ENCODE measurements at regions not wholly inside any gene's neighbourhood (a gene's known extent, or its start where the extent isn't known, plus 50 kb on each side); places are given as distances from the start of the nearest gene placed in this dataset.
A peak's percentile ranks its signal among the peaks of the same experiment; 100 is the strongest.

GRCh38 chr18:6521803-6522418 lies 107.2 kb upstream of the L3MBTL4 start:
- Histone ChIP-seq H3K4me2 (ENCODE audit: low read depth, low read length, poor library complexity, severe bottlenecking) (no peak overlapping the region), H3K9me3 (ENCODE audit: insufficient read depth, low read depth, low read length) (no peaks in the 10 kb centered on the region), H2AFZ (ENCODE audit: low read length) (no peak overlapping the region), H3K36me3 (ENCODE audit: insufficient read depth, low read length) (no peaks in the 10 kb centered on the region), H3K79me2 (ENCODE audit: insufficient read depth, low read length) (no peaks in the 10 kb centered on the region), H3F3A (ENCODE audit: low read depth) (no peaks in the 10 kb centered on the region), H3K27me3 (ENCODE audit: insufficient read depth, low read length, poor library complexity, severe bottlenecking) (no peaks in the 10 kb centered on the region), H3K9me2 (replicated peaks; ENCODE audit: low read depth, low read length) (no peaks in the 10 kb centered on the region), H3K9ac (ENCODE audit: low read depth, low read length, poor library complexity, severe bottlenecking) (no peak overlapping the region), H4K20me1 (ENCODE audit: insufficient read depth, low read length, poor library complexity, severe bottlenecking) (no peaks in the 10 kb centered on the region), H3K4me3 (ENCODE audit: low read length, poor library complexity, severe bottlenecking) (no peak overlapping the region), H3K4me1 (ENCODE audit: insufficient read depth, low read length, poor library complexity, severe bottlenecking) (no peaks in the 10 kb centered on the region)
- TF ChIP-seq EZH2phosphoT487 (IDR thresholded peaks at IDR 0.05; ENCODE audit: borderline replicate concordance) (no peak), CTCF (conservative IDR thresholded peaks at IDR 0.05; ENCODE audit: low read length) (peak; percentile 73)

- no peaks in the 10 kb centered on the region for H3K79me2 ChIP-seq (ENCODE audit: insufficient read depth, low read length)
- H2AFZ ChIP-seq (ENCODE audit: low read length): no peak overlapping the region
- no peaks in the 10 kb centered on the region for H3K9me2 ChIP-seq (replicated peaks; ENCODE audit: low read depth, low read length)
- no peak overlapping the region for H3K4me3 ChIP-seq (ENCODE audit: low read length, poor library complexity, severe bottlenecking)
- no peaks in the 10 kb centered on the region for H4K20me1 ChIP-seq (ENCODE audit: insufficient read depth, low read length, poor library complexity, severe bottlenecking)
- no peaks in the 10 kb centered on the region for H3K36me3 ChIP-seq (ENCODE audit: insufficient read depth, low read length)
- no peak overlapping the region for H3K4me2 ChIP-seq (ENCODE audit: low read depth, low read length, poor library complexity, severe bottlenecking)
- TF ChIP-seq EZH2phosphoT487 (IDR thresholded peaks at IDR 0.05; ENCODE audit: borderline replicate concordance): no peak
- TF ChIP-seq CTCF (conservative IDR thresholded peaks at IDR 0.05; ENCODE audit: low read length): no peak
- no peaks in the 10 kb centered on the region; the same call in 1 of the 2 replicates for H3K9me3 ChIP-seq (ENCODE audit: insufficient read depth, low read depth, low read length)
- H3F3A ChIP-seq (ENCODE audit: low read depth): no peaks in the 10 kb centered on the region
- no peak overlapping the region for H3K9ac ChIP-seq (ENCODE audit: low read depth, low read length, poor library complexity, severe bottlenecking)
- H3K27me3 ChIP-seq (ENCODE audit: insufficient read depth, low read length, poor library complexity, severe bottlenecking): no peaks in the 10 kb centered on the region
- H3K4me1 ChIP-seq (ENCODE audit: insufficient read depth, low read length, poor library complexity, severe bottlenecking): no peaks in the 10 kb centered on the region
Observed at GRCh38 chr18:6525604-6526003, 110.9 kb upstream of the L3MBTL4 start.

- H3K4me1 ChIP-seq (ENCODE audit: insufficient read depth, low read length, poor library complexity, severe bottlenecking): no peaks in the 10 kb centered on the region
- H3K9ac ChIP-seq (ENCODE audit: low read depth, low read length, poor library complexity, severe bottlenecking): no peak overlapping the region
- no peak overlapping the region for H3K4me2 ChIP-seq (ENCODE audit: low read depth, low read length, poor library complexity, severe bottlenecking)
- no peak overlapping the region for H2AFZ ChIP-seq (ENCODE audit: low read length)
- no peaks in the 10 kb centered on the region for H3K27me3 ChIP-seq (ENCODE audit: insufficient read depth, low read length, poor library complexity, severe bottlenecking)
- no peak overlapping the region for H3K4me3 ChIP-seq (ENCODE audit: low read length, poor library complexity, severe bottlenecking)
- no peaks in the 10 kb centered on the region for H4K20me1 ChIP-seq (ENCODE audit: insufficient read depth, low read length, poor library complexity, severe bottlenecking)
- TF ChIP-seq CTCF (conservative IDR thresholded peaks at IDR 0.05; ENCODE audit: low read length): no peak
- no peak for TF ChIP-seq EZH2phosphoT487 (IDR thresholded peaks at IDR 0.05; ENCODE audit: borderline replicate concordance)
- H3K79me2 ChIP-seq (ENCODE audit: insufficient read depth, low read length): no peaks in the 10 kb centered on the region
- no peaks in the 10 kb centered on the region for H3K9me2 ChIP-seq (replicated peaks; ENCODE audit: low read depth, low read length)
- no peaks in the 10 kb centered on the region for H3F3A ChIP-seq (ENCODE audit: low read depth)
- no peaks in the 10 kb centered on the region for H3K36me3 ChIP-seq (ENCODE audit: insufficient read depth, low read length)
- no peaks in the 10 kb centered on the region for H3K9me3 ChIP-seq (ENCODE audit: insufficient read depth, low read depth, low read length)
Observed at GRCh38 chr18:6537475-6537874, 122.8 kb upstream of the L3MBTL4 start.

Measured in Loucy (cell line).